Gastrocnemius medialis (tissue), 4 donors: ENCODE measurements at regions not wholly inside any gene's neighbourhood (a gene's known extent, or its start where the extent isn't known, plus 50 kb on each side); places are given as distances from the start of the nearest gene placed in this dataset.

Source experiments
- CTCF ChIP-seq, 5 experiments: fragments of 450-650 bp in 3 of 5; fragments of 200-600 bp in 2 of 5; sonication (generic) in 2 of 5; IDR thresholded peaks in 4 of 5; conservative IDR thresholded peaks in 1 of 5; 1 replicate in 4 of 5; 2 replicates in 1 of 5; pipeline ENCODE4 v1.5.1; 2016 to 2019; ENCODE audit warnings: antibody characterized with exemption in 5 of 5, mild to moderate bottlenecking in 3 of 5, moderate library complexity in 3 of 5
- POLR2A ChIP-seq, 2 donors: fragments of 450-650 bp; IDR thresholded peaks; one replicate each; pipeline ENCODE4 v1.6.1; 2017; ENCODE audit warnings: antibody characterized with exemption in 2 of 2, mild to moderate bottlenecking in 2 of 2, moderate library complexity in 2 of 2

GRCh38 chr16:11428623-11428953, 83.3 kb downstream of the RMI2 start:
- TF ChIP-seq CTCF (IDR thresholded peaks at IDR 0.05 in 4 of 5, conservative IDR thresholded peaks at IDR 0.05 in 1 of 5): no peak
- TF ChIP-seq POLR2A (IDR thresholded peaks at IDR 0.05): no peak
